ENCODE measurements at regions not wholly inside any gene's neighbourhood (a gene's known extent, or its start where the extent isn't known, plus 50 kb on each side); places are given as distances from the start of the nearest gene placed in this dataset.
"Not testable (repeated sequence)": the region's sequence is repeated elsewhere in the genome, so short reads cannot be mapped to it uniquely, and the experiment has no call there.

GRCh38 chr9:13841746-13842462 is 472.0 kb downstream of the NFIB start:
- in situ Hi-C loops (cut with HindIII; ENCODE audit: low sequenced_read_pairs), result no loop called here

GRCh38 chr9:13832446-13832845 is 481.5 kb downstream of the NFIB start:
- in situ Hi-C loops (cut with HindIII; ENCODE audit: low sequenced_read_pairs), result no loop called here

- in situ Hi-C loops (cut with HindIII; ENCODE audit: low sequenced_read_pairs), result no loop called here
These were observed 490.9 kb downstream of the NFIB start for GRCh38 chr9:13823026-13823425.

- in situ Hi-C loops (cut with HindIII; ENCODE audit: low sequenced_read_pairs), result no loop called here
These were observed 496.1 kb downstream of the NFIB start for GRCh38 chr9:13817754-13818278.

GRCh38 chr9:13816837-13817236 is 497.1 kb downstream of the NFIB start:
- in situ Hi-C loops (cut with HindIII; ENCODE audit: low sequenced_read_pairs), result no loop called here

- in situ Hi-C loops (cut with HindIII; ENCODE audit: low sequenced_read_pairs), result no loop called here
These were observed 499.1 kb downstream of the NFIB start for GRCh38 chr9:13814647-13815400.

- in situ Hi-C loops (cut with HindIII; ENCODE audit: low sequenced_read_pairs), result no loop called here
These were observed 502.1 kb downstream of the NFIB start for GRCh38 chr9:13811876-13812275.

GRCh38 chr9:13810510-13810909 is 503.4 kb downstream of the NFIB start:
- in situ Hi-C loops (cut with HindIII; ENCODE audit: low sequenced_read_pairs), result no loop called here

GRCh38 chr9:13809401-13809800 is 504.5 kb downstream of the NFIB start:
- in situ Hi-C loops (cut with HindIII; ENCODE audit: low sequenced_read_pairs), result no loop called here

GRCh38 chr9:13807118-13807517 is 506.8 kb downstream of the NFIB start:
- in situ Hi-C loops (cut with HindIII; ENCODE audit: low sequenced_read_pairs), result no loop called here

GRCh38 chr9:13806714-13807113 is 507.2 kb downstream of the NFIB start:
- in situ Hi-C loops (cut with HindIII; ENCODE audit: low sequenced_read_pairs), result no loop called here

GRCh38 chr9:13805546-13805945 is 508.4 kb downstream of the NFIB start:
- in situ Hi-C loops (cut with HindIII; ENCODE audit: low sequenced_read_pairs), result no loop called here

GRCh38 chr9:13804532-13804931 is 509.4 kb downstream of the NFIB start:
- in situ Hi-C loops (cut with HindIII; ENCODE audit: low sequenced_read_pairs), result no loop called here

GRCh38 chr9:13800776-13801175 is 513.2 kb downstream of the NFIB start:
- in situ Hi-C loops (cut with HindIII; ENCODE audit: low sequenced_read_pairs), result no loop called here

- in situ Hi-C loops (cut with HindIII; ENCODE audit: low sequenced_read_pairs), result not testable (repeated sequence)
These were observed 516.2 kb downstream of the NFIB start for GRCh38 chr9:13797701-13798100.

GRCh38 chr9:13791816-13792215 is 512.3 kb upstream of the MPDZ start:
- in situ Hi-C loops (cut with HindIII; ENCODE audit: low sequenced_read_pairs), result no loop called here

GRCh38 chr9:13790055-13790454 is 510.6 kb upstream of the MPDZ start:
- in situ Hi-C loops (cut with HindIII; ENCODE audit: low sequenced_read_pairs), result no loop called here

GRCh38 chr9:13787234-13787833 is 507.8 kb upstream of the MPDZ start:
- in situ Hi-C loops (cut with HindIII; ENCODE audit: low sequenced_read_pairs), result loop anchor here (5.0 kb wide), 1 partner anchor 80 kb away; no protein-coding TSS in a partner anchor

- in situ Hi-C loops (cut with HindIII; ENCODE audit: low sequenced_read_pairs), result loop anchor here (5.0 kb wide), 1 partner anchor 79 kb away; no protein-coding TSS in a partner anchor
These were observed 507.2 kb upstream of the MPDZ start for GRCh38 chr9:13786711-13787110.

- in situ Hi-C loops (cut with HindIII; ENCODE audit: low sequenced_read_pairs), result loop anchor here (5.0 kb wide), 1 partner anchor 79 kb away; no protein-coding TSS in a partner anchor
These were observed 506.6 kb upstream of the MPDZ start for GRCh38 chr9:13786131-13786530.

GRCh38 chr9:13779106-13779505 is 499.6 kb upstream of the MPDZ start:
- in situ Hi-C loops (cut with HindIII; ENCODE audit: low sequenced_read_pairs), result no loop called here

GRCh38 chr9:13778631-13779030 is 499.1 kb upstream of the MPDZ start:
- in situ Hi-C loops (cut with HindIII; ENCODE audit: low sequenced_read_pairs), result no loop called here
